CD4-positive, alpha-beta T cell (primary cell): ENCODE measurements at regions not wholly inside any gene's neighbourhood (a gene's known extent, or its start where the extent isn't known, plus 50 kb on each side); places are given as distances from the start of the nearest gene placed in this dataset.

Experiments
- ATAC-seq: fragments of 200-7000 bp; cut with Tn5 transposase; one replicate; pipeline ENCODE4 v1.10.0; 2022; ENCODE audit warnings: mild to moderate bottlenecking; ENCODE audit not compliant: poor library complexity
- CTCF ChIA-PET: fragments of 350-600 bp; sonication (Branson Sonifier 250); formaldehyde crosslinking; loops from one replicate; lab custom pipeline; 2021; ENCODE audit warnings: antibody characterized with exemption, inconsistent platforms; lab: Charles Lee
- POLR2A ChIA-PET: fragments of 350-600 bp; sonication (Branson Sonifier 250); formaldehyde crosslinking; loops from one replicate; lab custom pipeline; 2021; ENCODE audit warnings: antibody characterized with exemption, inconsistent platforms; lab: Charles Lee
- DNase-seq, 14 experiments: peaks; one replicate each; pipeline ENCODE4 v3.0.0-alpha.2; 2013 to 2020; ENCODE audit warnings: mixed read lengths in 2 of 14
- H3K27ac ChIP-seq, 2 donors: one replicate each; pipeline versions ENCODE4 v1.5.1 to v1.7.0; 2013; ENCODE audit warnings: low read length in 2 of 2, low read depth in 1 of 2, mild to moderate bottlenecking in 1 of 2
- H3K27me3 ChIP-seq, 2 experiments: 1 replicate in 1 of 2; 2 replicates in 1 of 2; pipeline versions ENCODE4 v1.6.1 to v1.7.0; 2013; ENCODE audit warnings: low read length in 2 of 2, control low read depth in 1 of 2, mild to moderate bottlenecking in 1 of 2, moderate library complexity in 1 of 2; ENCODE audit not compliant: insufficient read depth in 2 of 2, control insufficient read depth in 1 of 2
- H3K36me3 ChIP-seq: one replicate; pipeline ENCODE4 v1.6.1; 2013; ENCODE audit warnings: low read length, control low read depth; ENCODE audit not compliant: insufficient read depth
- H3K4me1 ChIP-seq: one replicate; pipeline ENCODE4 v1.6.1; 2013; ENCODE audit warnings: low read length, control low read depth; ENCODE audit not compliant: insufficient read depth
- H3K4me3 ChIP-seq: one replicate; pipeline ENCODE4 v1.5.1; 2013; ENCODE audit warnings: mild to moderate bottlenecking, low read length, moderate library complexity
- H3K9me3 ChIP-seq, 2 experiments: 1 replicate in 1 of 2; 2 replicates in 1 of 2; pipeline versions ENCODE4 v1.6.1 to v1.7.0; 2013; ENCODE audit warnings: low read length in 2 of 2, mild to moderate bottlenecking in 2 of 2, control low read depth in 1 of 2, moderate library complexity in 1 of 2; ENCODE audit not compliant: control insufficient read depth in 1 of 2, insufficient read depth in 1 of 2
- H3K27ac Mint-ChIP-seq: one replicate; pipeline ENCODE4 v1.8.0; 2020; ENCODE audit warnings: mixed read lengths
- H3K27me3 Mint-ChIP-seq: one replicate; pipeline ENCODE4 v1.8.0; 2021; ENCODE audit warnings: mixed read lengths
- H3K36me3 Mint-ChIP-seq: one replicate; pipeline ENCODE4 v1.8.0; 2021; ENCODE audit warnings: low read depth, mixed read lengths
- H3K4me1 Mint-ChIP-seq: one replicate; pipeline ENCODE4 v1.8.0; 2021; ENCODE audit warnings: low read depth, mixed read lengths
- H3K4me3 Mint-ChIP-seq: one replicate; pipeline ENCODE4 v1.8.0; 2020; ENCODE audit warnings: mild to moderate bottlenecking, mixed read lengths
- H3K9me3 Mint-ChIP-seq: one replicate; pipeline ENCODE4 v1.8.0; 2020; ENCODE audit warnings: mixed read lengths
- CTCF ChIP-seq: fragments of 200-600 bp; IDR thresholded peaks from one replicate; pipeline ENCODE4 v1.8.0; 2022; ENCODE audit warnings: antibody characterized with exemption, mild to moderate bottlenecking
- intact Hi-C, 2 experiments: fragments of 100-400 bp; cut with DNase I in 1 of 2; cut with micrococcal nuclease in 1 of 2; formaldehyde crosslinking; loops; one replicate each; pipeline versions ENCODE4 v1.15.1 to v1.9.0; 2023 to 2025; cut with DNase I, micrococcal nuclease

DNA sequence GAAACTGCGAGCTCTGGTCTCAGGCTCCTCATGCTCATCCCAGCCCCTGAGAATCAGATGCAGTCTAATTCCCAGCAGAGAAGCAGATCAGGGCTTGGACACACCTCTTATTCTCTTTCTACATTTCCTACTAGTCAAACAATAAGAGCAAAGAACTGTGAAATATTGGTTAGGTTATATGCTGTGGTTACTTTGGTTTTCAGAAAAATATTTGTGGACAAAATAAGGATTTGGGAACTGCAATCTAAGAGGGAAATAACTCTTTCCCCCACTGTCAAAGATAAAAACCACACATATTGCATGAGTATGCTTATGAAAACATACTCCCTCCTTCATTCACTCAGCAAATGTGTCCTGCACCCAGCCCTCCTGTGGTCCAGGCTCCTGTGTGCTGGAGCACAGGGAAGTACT is 164.5 kb upstream of the S1PR3 start:
- Histone ChIP-seq H3K36me3 (no peaks in the 10 kb centered on the region), H3K4me3 (no peak overlapping the region), H3K27ac (no peak overlapping the region), H3K4me1 (no peaks in the 10 kb centered on the region), H3K27me3 (peaks cover 52 to 58% of the 10 kb centered on the region in 2 experiments), H3K9me3 (peaks cover 0 to 15% of the 10 kb centered on the region in 2 experiments)
- ATAC-seq (no peak), DNase-seq (no peak)
- no peaks in the 10 kb centered on the region for H3K4me1 Mint-ChIP-seq
- ChIA-PET POLR2A (no interaction called here), CTCF (no interaction called here)
- H3K27ac Mint-ChIP-seq, result no peak overlapping the region
- no peak overlapping the region for H3K4me3 Mint-ChIP-seq
- no peak for TF ChIP-seq CTCF
- no peaks in the 10 kb centered on the region for H3K36me3 Mint-ChIP-seq
- intact Hi-C loops, result no loop called here
- no peaks in the 10 kb centered on the region for H3K9me3 Mint-ChIP-seq
- H3K27me3 Mint-ChIP-seq, result peaks cover 88% of the 10 kb centered on the region

DNA sequence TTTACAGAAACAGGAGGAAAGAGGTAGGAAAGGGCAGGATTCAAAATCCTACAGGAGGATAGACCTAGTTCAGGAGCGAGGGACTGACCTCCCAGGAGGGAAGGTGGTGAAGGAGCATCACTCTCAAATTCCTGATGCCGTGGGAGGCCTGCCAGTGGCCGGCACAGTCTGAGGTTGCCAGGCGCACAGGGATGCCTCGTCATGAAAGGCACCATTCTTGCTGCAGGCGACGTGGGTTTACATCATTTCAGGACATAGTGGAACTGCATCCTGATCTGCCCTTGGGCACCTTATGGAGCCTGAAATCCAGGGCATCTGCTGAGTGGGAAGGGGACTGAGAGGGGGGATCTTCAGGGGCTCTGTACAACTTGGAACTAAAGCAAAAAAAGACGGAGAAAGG is 163.2 kb upstream of the S1PR3 start:
- no peaks in the 10 kb centered on the region for H3K4me1 Mint-ChIP-seq
- ATAC-seq (no peak), DNase-seq (no peak)
- intact Hi-C loops, result no loop called here
- POLR2A ChIA-PET, result no interaction called here
- peaks cover 94% of the 10 kb centered on the region for H3K27me3 Mint-ChIP-seq
- no peaks in the 10 kb centered on the region for H3K36me3 Mint-ChIP-seq
- peaks cover 2% of the 10 kb centered on the region for H3K9me3 Mint-ChIP-seq
- TF ChIP-seq CTCF, result no peak
- H3K27me3 ChIP-seq, result peaks cover 63 to 70% of the 10 kb centered on the region in 2 experiments
- H3K9me3 ChIP-seq, result peaks cover 0 to 14% of the 10 kb centered on the region in 2 experiments
- no peak overlapping the region for H3K27ac ChIP-seq
- CTCF ChIA-PET, result no interaction called here
- H3K4me1 ChIP-seq, result no peaks in the 10 kb centered on the region
- no peaks in the 10 kb centered on the region for H3K36me3 ChIP-seq
- H3K27ac Mint-ChIP-seq, result no peak overlapping the region
- no peak overlapping the region for H3K4me3 Mint-ChIP-seq
- H3K4me3 ChIP-seq, result no peak overlapping the region

GRCh38 chr9:88828492-88828974 is 162.7 kb upstream of the S1PR3 start:
- Mint-ChIP-seq H3K27me3 (peaks cover 94% of the 10 kb centered on the region), H3K4me1 (peaks cover under 1% of the 10 kb centered on the region), H3K9me3 (peaks cover 2% of the 10 kb centered on the region), H3K27ac (no peak overlapping the region), H3K36me3 (no peaks in the 10 kb centered on the region), H3K4me3 (no peak overlapping the region)
- ATAC-seq (no peak), DNase-seq (no peak)
- intact Hi-C loops, result no loop called here
- no peaks in the 10 kb centered on the region for H3K36me3 ChIP-seq
- no peak overlapping the region for H3K27ac ChIP-seq
- no peak overlapping the region for H3K4me3 ChIP-seq
- H3K9me3 ChIP-seq, result peaks cover 0 to 13% of the 10 kb centered on the region in 2 experiments
- H3K4me1 ChIP-seq, result peaks cover 2% of the 10 kb centered on the region
- ChIA-PET POLR2A (no interaction called here), CTCF (interaction anchor here (0.6 kb wide), 1 partner anchor 73 kb away, joined by 3 read pairs; no protein-coding TSS in a partner anchor)
- TF ChIP-seq CTCF, result no peak
- H3K27me3 ChIP-seq, result peaks cover 64 to 76% of the 10 kb centered on the region in 2 experiments
